Endothelial cell of umbilical vein (primary cell): ENCODE measurements at regions not wholly inside any gene's neighbourhood (a gene's known extent, or its start where the extent isn't known, plus 50 kb on each side); places are given as distances from the start of the nearest gene placed in this dataset.

Experiments
- BruUV-seq: library from RNA; stranded (reverse); fragments of 400-500 nt; replicated peaks from 2 replicates; lab custom pipeline; 2021; lab: Mats Ljungman, UMichigan
- CTCF ChIA-PET: fragments of 300-600, 350-600 bp; sonication (Branson Sonifier 250); formaldehyde crosslinking; loops from one replicate; lab custom pipeline; 2021; ENCODE audit warnings: antibody characterized with exemption, inconsistent platforms; lab: Charles Lee
- POLR2A ChIA-PET: fragments of 300-600, 350-600 bp; sonication (Branson Sonifier 250); formaldehyde crosslinking; loops from one replicate; lab custom pipeline; 2021; ENCODE audit warnings: antibody characterized with exemption, inconsistent platforms; lab: Charles Lee
- DNase-seq: peaks from one replicate; pipeline ENCODE4 v3.0.0-alpha.2; 2011; ENCODE audit warnings: low read depth, low spot score
- FAIRE-seq: peaks from 2 replicates; lab custom pipeline; 2011; peaks lifted over from hg19 to GRCh38; lab: Jason Lieb, UNC
- H2AFZ ChIP-seq: 2 replicates; pipeline ENCODE4 v1.6.0; 2012; ENCODE audit warnings: low read depth, low read length, control low read depth, inconsistent platforms
- H3K27ac ChIP-seq: 2 replicates; pipeline ENCODE4 v1.5.1; 2011; ENCODE audit warnings: low read depth, mild to moderate bottlenecking, control low read depth, low read length, moderate library complexity; ENCODE audit not compliant: insufficient read depth
- H3K27me3 ChIP-seq, 2 experiments: 2 replicates each; pipeline versions ENCODE4 v1.6.0 to v1.6.1; 2011; ENCODE audit warnings: low read length in 2 of 2, mixed read lengths in 1 of 2; ENCODE audit not compliant: control insufficient read depth in 2 of 2, insufficient read depth in 2 of 2
- H3K36me3 ChIP-seq, 2 experiments: 2 replicates in 1 of 2; 3 replicates in 1 of 2; pipeline ENCODE4 v1.5.1; 2011; ENCODE audit warnings: low read length in 2 of 2, mild to moderate bottlenecking in 1 of 2, moderate library complexity in 1 of 2; ENCODE audit not compliant: control insufficient read depth in 2 of 2, insufficient read depth in 2 of 2; ENCODE audit errors: extremely low read depth in 1 of 2
- H3K4me1 ChIP-seq: 3 replicates; pipeline ENCODE4 v1.5.1; 2011; ENCODE audit warnings: mild to moderate bottlenecking, low read length; ENCODE audit not compliant: control insufficient read depth, insufficient read depth; ENCODE audit errors: extremely low read depth
- H3K4me2 ChIP-seq: 2 replicates; pipeline ENCODE4 v1.6.1; 2011; ENCODE audit warnings: low read length, control low read depth, mixed read lengths; ENCODE audit not compliant: insufficient read depth
- H3K4me3 ChIP-seq, 3 experiments: fragments of 200-600 bp in 1 of 3; sonication (generic), shearing (Covaris generic) in 1 of 3; replicated peaks in 1 of 3; 2 replicates each; pipeline ENCODE4 v1.5.1; 2011 to 2016; ENCODE audit warnings: control low read depth in 3 of 3, low read length in 3 of 3, mild to moderate bottlenecking in 2 of 3, inconsistent platforms in 1 of 3, low read depth in 1 of 3, moderate library complexity in 1 of 3; ENCODE audit not compliant: insufficient read depth in 1 of 3
- H3K79me2 ChIP-seq: 2 replicates; pipeline ENCODE4 v1.6.0; 2012; ENCODE audit warnings: low read length, inconsistent platforms; ENCODE audit not compliant: control insufficient read depth, insufficient read depth
- H3K9ac ChIP-seq: replicated peaks from 2 replicates; pipeline ENCODE3; 2011; ENCODE audit warnings: low read length, control low read depth; ENCODE audit not compliant: insufficient read depth; ENCODE audit errors: extremely low read depth
- H3K9me1 ChIP-seq: replicated peaks from 3 replicates; pipeline ENCODE4 v1.6.0; 2011; ENCODE audit warnings: mild to moderate bottlenecking, low read length; ENCODE audit not compliant: control insufficient read depth, insufficient read depth; ENCODE audit errors: extremely low read depth
- H3K9me3 ChIP-seq: replicated peaks from 2 replicates; pipeline ENCODE4 v1.5.1; 2012; ENCODE audit warnings: low read length, inconsistent platforms; ENCODE audit not compliant: control insufficient read depth, insufficient read depth
- H4K20me1 ChIP-seq: replicated peaks from 2 replicates; pipeline ENCODE3; 2011; ENCODE audit warnings: mild to moderate bottlenecking, low read length; ENCODE audit not compliant: control insufficient read depth, insufficient read depth; ENCODE audit errors: extremely low read depth
- CTCF ChIP-seq, 2 donors: IDR thresholded peaks; 1 replicate in 1 of 2; 2 replicates in 1 of 2; pipeline ENCODE4 v1.5.1; 2011; ENCODE audit warnings: low read length in 2 of 2, mild to moderate bottlenecking in 2 of 2, moderate library complexity in 2 of 2, control low read depth in 1 of 2, inconsistent platforms in 1 of 2, low read depth in 1 of 2; ENCODE audit not compliant: insufficient read depth in 1 of 2; ENCODE audit errors: extremely low read depth in 1 of 2
- EZH2 ChIP-seq: IDR thresholded peaks from 2 replicates; pipeline ENCODE4 v1.6.1; 2012; ENCODE audit warnings: borderline replicate concordance, low read depth, mild to moderate bottlenecking, moderate library complexity, low read length, inconsistent platforms; ENCODE audit not compliant: severe bottlenecking
- FOS ChIP-seq: IDR thresholded peaks from 2 replicates; pipeline ENCODE4 v1.6.1; 2011; ENCODE audit warnings: mild to moderate bottlenecking, low read length, moderate library complexity, borderline replicate concordance; ENCODE audit not compliant: insufficient read depth
- GATA2 ChIP-seq: IDR thresholded peaks from 2 replicates; pipeline ENCODE4 v1.7.0; 2011; ENCODE audit warnings: low read depth, mild to moderate bottlenecking, moderate library complexity, mixed read lengths, low read length; ENCODE audit not compliant: insufficient read length, insufficient read depth
- JUN ChIP-seq: IDR thresholded peaks from 2 replicates; pipeline ENCODE4 v1.6.1; 2011; ENCODE audit warnings: borderline replicate concordance, low read depth; ENCODE audit not compliant: insufficient read length, insufficient read depth
- MAX ChIP-seq: IDR thresholded peaks from 2 replicates; pipeline ENCODE4 v1.6.1; 2011; ENCODE audit not compliant: insufficient read depth, insufficient read length
- MYC ChIP-seq: IDR thresholded peaks from one replicate; pipeline ENCODE4 v1.6.1; 2011; ENCODE audit warnings: mild to moderate bottlenecking, low read depth, low read length
- POLR2A ChIP-seq: IDR thresholded peaks from 2 replicates; pipeline ENCODE4 v1.6.1; 2012; ENCODE audit warnings: low read depth, mild to moderate bottlenecking, control low read depth, low read length
- POLR2AphosphoS5 ChIP-seq: IDR thresholded peaks from 2 replicates; pipeline ENCODE4 v1.6.1; 2012; ENCODE audit warnings: low read depth, mild to moderate bottlenecking, control low read depth, low read length, moderate library complexity; ENCODE audit not compliant: insufficient read depth
- dilution Hi-C: fragments of 300-500 bp; cut with MboI; formaldehyde crosslinking; loops from one replicate; pipeline ENCODE4 v1.15.0; 2019; ENCODE audit warnings: low sequenced_read_pairs; ENCODE audit not compliant: extremely low pct_ligation_motif_present
- intact Hi-C: fragments of 100-400 bp; cut with micrococcal nuclease; formaldehyde crosslinking; loops from one replicate; pipeline ENCODE4 v1.10.0; 2022

- Histone ChIP-seq H3K9ac (no peak overlapping the region), H2AFZ (no peak overlapping the region), H3K27ac (no peak overlapping the region), H3K4me3 (no peak overlapping the region), H3K4me1 (no peaks in the 10 kb centered on the region), H4K20me1 (no peaks in the 10 kb centered on the region), H3K36me3 (no peaks in the 10 kb centered on the region), H3K79me2 (no peaks in the 10 kb centered on the region), H3K9me3 (no peaks in the 10 kb centered on the region), H3K27me3 (peaks cover 4 to 7% of the 10 kb centered on the region in 2 experiments), H3K4me2 (no peak overlapping the region), H3K9me1 (no peaks in the 10 kb centered on the region)
- DNase-seq = no peak
- POLR2A ChIA-PET = no interaction called here
- dilution Hi-C loops (no loop called here), intact Hi-C loops (no loop called here)
- TF ChIP-seq MAX = no peak
- CTCF ChIA-PET = no interaction called here
- BruUV-seq = no TSS peak
- no peak for FAIRE-seq
These were observed 79.5 kb upstream of the PCBD1 start for GRCh38 chr10:70967591-70968587.

- Histone ChIP-seq H3K4me1 (no peaks in the 10 kb centered on the region), H3K79me2 (no peaks in the 10 kb centered on the region), H3K9me3 (no peaks in the 10 kb centered on the region), H2AFZ (no peak overlapping the region), H3K4me2 (no peak overlapping the region), H3K9me1 (no peaks in the 10 kb centered on the region), H4K20me1 (no peaks in the 10 kb centered on the region), H3K27me3 (peaks cover 4 to 7% of the 10 kb centered on the region in 2 experiments), H3K4me3 (no peak overlapping the region), H3K9ac (no peak overlapping the region), H3K36me3 (no peaks in the 10 kb centered on the region), H3K27ac (no peak overlapping the region)
- TF ChIP-seq CTCF (IDR thresholded peaks at IDR 0.05; ENCODE audit: extremely low read depth in 1 of 2, insufficient read depth in 1 of 2, low read depth in 1 of 2, low read length in 2 of 2) (no peak), MYC (no peak), EZH2 (no peak), POLR2AphosphoS5 (no peak), JUN (no peak), FOS (no peak), MAX (no peak), POLR2A (no peak), GATA2 (no peak)
- POLR2A ChIA-PET = no interaction called here
- intact Hi-C loops (no loop called here), dilution Hi-C loops (no loop called here)
- no peak for FAIRE-seq
- DNase-seq = no peak
- CTCF ChIA-PET = no interaction called here
- no TSS peak for BruUV-seq
These were observed 80.8 kb upstream of the PCBD1 start for GRCh38 chr10:70969188-70969587.
